ENCODE measurements at regions not wholly inside any gene's neighbourhood (a gene's known extent, or its start where the extent isn't known, plus 50 kb on each side); places are given as distances from the start of the nearest gene placed in this dataset.

- DNase-seq (ENCODE audit: extremely low spot score) = no peak
- CTCF ChIA-PET = no interaction called here
- TF ChIP-seq HDGF (IDR thresholded peaks at IDR 0.05; ENCODE audit: borderline replicate concordance) (no peak), FOXM1 (IDR thresholded peaks at IDR 0.05; ENCODE audit: borderline replicate concordance) (no peak), SP1 (IDR thresholded peaks at IDR 0.05) (no peak), NFRKB (IDR thresholded peaks at IDR 0.05) (no peak), BHLHE40 (IDR thresholded peaks at IDR 0.05; ENCODE audit: borderline replicate concordance) (no peak), ELF4 (IDR thresholded peaks at IDR 0.05) (no peak), LEF1 (IDR thresholded peaks at IDR 0.05; ENCODE audit: borderline replicate concordance) (no peak), ARNT (IDR thresholded peaks at IDR 0.05) (no peak), L3MBTL2 (conservative IDR thresholded peaks at IDR 0.05) (no peak), ZNF384 (IDR thresholded peaks at IDR 0.05) (no peak), TARDBP (IDR thresholded peaks at IDR 0.05) (no peak)
- POLR2A ChIA-PET = no interaction called here
Measured at GRCh38 chr10:62543571-62544355, 169.6 kb downstream of the ZNF365 start.

GRCh38 chr10:62545160-62546066 is 171.2 kb downstream of the ZNF365 start:
- TF ChIP-seq ZNF384 (IDR thresholded peaks at IDR 0.05) (no peak), ELF4 (IDR thresholded peaks at IDR 0.05) (no peak), TARDBP (IDR thresholded peaks at IDR 0.05) (no peak)
- ChIA-PET POLR2A (no interaction called here), CTCF (no interaction called here)
- DNase-seq (ENCODE audit: extremely low spot score) = no peak

GRCh38 chr10:62548686-62549085 is 174.5 kb downstream of the ZNF365 start:
- ChIA-PET CTCF (no interaction called here), POLR2A (no interaction called here)
- DNase-seq (ENCODE audit: extremely low spot score) = no peak
- TF ChIP-seq HDGF (IDR thresholded peaks at IDR 0.05; ENCODE audit: borderline replicate concordance) (no peak), SUZ12 (IDR thresholded peaks at IDR 0.05) (no peak), CTBP1 (IDR thresholded peaks at IDR 0.05; ENCODE audit: borderline replicate concordance) (no peak), FOXK2 (IDR thresholded peaks at IDR 0.05) (no peak), ZNF384 (IDR thresholded peaks at IDR 0.05) (no peak), SP1 (IDR thresholded peaks at IDR 0.05) (no peak), L3MBTL2 (conservative IDR thresholded peaks at IDR 0.05) (no peak), FOXM1 (IDR thresholded peaks at IDR 0.05; ENCODE audit: borderline replicate concordance) (no peak), ELF4 (IDR thresholded peaks at IDR 0.05) (no peak), LEF1 (IDR thresholded peaks at IDR 0.05; ENCODE audit: borderline replicate concordance) (no peak), TARDBP (IDR thresholded peaks at IDR 0.05) (no peak), BHLHE40 (IDR thresholded peaks at IDR 0.05; ENCODE audit: borderline replicate concordance) (no peak), NFRKB (IDR thresholded peaks at IDR 0.05) (no peak), PKNOX1 (IDR thresholded peaks at IDR 0.05) (no peak), FOXA1 (IDR thresholded peaks at IDR 0.05) (no peak)

- CTCF ChIA-PET = no interaction called here
- DNase-seq (ENCODE audit: extremely low spot score) = no peak
- no peak for TF ChIP-seq SUZ12 (IDR thresholded peaks at IDR 0.05)
- no peak for TF ChIP-seq NFRKB (IDR thresholded peaks at IDR 0.05)
- no peak for TF ChIP-seq TARDBP (IDR thresholded peaks at IDR 0.05)
- no peak for TF ChIP-seq ARNT (IDR thresholded peaks at IDR 0.05)
- TF ChIP-seq CTBP1 (IDR thresholded peaks at IDR 0.05; ENCODE audit: borderline replicate concordance) = no peak
- TF ChIP-seq FOXK2 (IDR thresholded peaks at IDR 0.05) = no peak
- TF ChIP-seq ELF4 (IDR thresholded peaks at IDR 0.05) = no peak
- no peak for TF ChIP-seq L3MBTL2 (conservative IDR thresholded peaks at IDR 0.05)
- no peak for TF ChIP-seq FOXA1 (IDR thresholded peaks at IDR 0.05)
- no peak for TF ChIP-seq HDGF (IDR thresholded peaks at IDR 0.05; ENCODE audit: borderline replicate concordance)
- TF ChIP-seq SP1 (IDR thresholded peaks at IDR 0.05) = no peak
- no peak for TF ChIP-seq LEF1 (IDR thresholded peaks at IDR 0.05; ENCODE audit: borderline replicate concordance)
- no peak for TF ChIP-seq FOXM1 (IDR thresholded peaks at IDR 0.05; ENCODE audit: borderline replicate concordance)
- TF ChIP-seq PKNOX1 (IDR thresholded peaks at IDR 0.05) = no peak
- TF ChIP-seq BHLHE40 (IDR thresholded peaks at IDR 0.05; ENCODE audit: borderline replicate concordance) = no peak
- no peak for TF ChIP-seq ZNF384 (IDR thresholded peaks at IDR 0.05)
- POLR2A ChIA-PET = no interaction called here
Measured at GRCh38 chr10:62550173-62550572, 176.0 kb downstream of the ZNF365 start.

- CTCF ChIA-PET = interaction anchor here (0.5 kb wide), 1 partner anchor 26 kb away, joined by 4 read pairs; no protein-coding TSS in a partner anchor
- DNase-seq (ENCODE audit: extremely low spot score) = peak; percentile 36
- TF ChIP-seq TARDBP (IDR thresholded peaks at IDR 0.05) = no peak
- TF ChIP-seq CTBP1 (IDR thresholded peaks at IDR 0.05; ENCODE audit: borderline replicate concordance) = no peak
- TF ChIP-seq PKNOX1 (IDR thresholded peaks at IDR 0.05) = peak; percentile 75
- TF ChIP-seq FOXK2 (IDR thresholded peaks at IDR 0.05) = no peak
- POLR2A ChIA-PET = no interaction called here
Measured at GRCh38 chr10:62554632-62555199, 180.5 kb downstream of the ZNF365 start.
